ENCODE measurements at regions not wholly inside any gene's neighbourhood (a gene's known extent, or its start where the extent isn't known, plus 50 kb on each side); places are given as distances from the start of the nearest gene placed in this dataset.

DNA sequence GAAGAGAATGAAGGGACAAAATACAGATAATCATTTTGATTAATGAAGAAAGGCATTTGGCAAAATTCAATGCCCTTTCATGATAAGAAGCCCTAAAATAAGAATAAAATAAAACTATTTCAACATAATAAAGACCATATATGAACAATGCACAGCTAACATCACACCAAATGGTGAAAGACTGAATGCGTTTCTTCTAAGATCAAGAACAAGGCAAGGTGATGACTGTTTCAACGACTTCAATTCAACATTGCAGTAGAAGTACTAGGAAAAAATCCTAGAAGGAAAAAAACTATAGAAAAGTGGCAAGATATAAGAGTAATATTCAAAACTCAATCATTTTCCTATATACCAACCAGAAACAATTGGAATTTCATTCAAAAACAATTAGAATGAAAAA, 280.1 kb upstream of the GRM7 start:
- no peak overlapping the region for H2BK12ac ChIP-seq (ENCODE audit: low read length)
- no peak overlapping the region for H2BK120ac ChIP-seq (ENCODE audit: low read depth, low read length)
- H2AK5ac ChIP-seq (ENCODE audit: low read depth, low read length): no peak overlapping the region
- no peak overlapping the region for H2AFZ ChIP-seq (ENCODE audit: low read length)
- no peaks in the 10 kb centered on the region for H3K4me1 ChIP-seq (ENCODE audit: control insufficient read depth in 2 of 2, insufficient read depth in 1 of 2, low read depth in 1 of 2, low read length in 2 of 2)
- no peak overlapping the region for H3K4me2 ChIP-seq (ENCODE audit: insufficient read depth, low read length, poor library complexity, severe bottlenecking)
- H4K91ac ChIP-seq (ENCODE audit: low read depth, low read length, poor library complexity): no peak overlapping the region
- DNase-seq (ENCODE audit: low spot score): no peak
- H3K23ac ChIP-seq (ENCODE audit: low read depth, low read length, poor library complexity): no peak overlapping the region
- no peaks in the 10 kb centered on the region for H3K27me3 ChIP-seq (ENCODE audit: control insufficient read depth in 3 of 3, insufficient read depth in 3 of 3, low read depth in 1 of 3, low read length in 3 of 3)
- H3K79me1 ChIP-seq (ENCODE audit: low read depth, low read length): no peaks in the 10 kb centered on the region
- H3K18ac ChIP-seq (ENCODE audit: low read length): no peak overlapping the region
- no CpG with 5 or more reads among the region's 2 CpGs for WGBS, 2 donors (ENCODE audit: extremely low coverage in 2 of 2, insufficient read length in 2 of 2, insufficient replicate concordance in 1 of 2)
- H3K4ac ChIP-seq (ENCODE audit: low read length): no peak overlapping the region
- H3K9ac ChIP-seq (ENCODE audit: low read depth, low read length, poor library complexity): no peak overlapping the region
- no peak overlapping the region for H2BK15ac ChIP-seq (ENCODE audit: low read length)
- H2BK5ac ChIP-seq (ENCODE audit: low read length): no peak overlapping the region
- no peak overlapping the region for H4K8ac ChIP-seq (ENCODE audit: low read depth, low read length)
- no peaks in the 10 kb centered on the region for H3K36me3 ChIP-seq (replicated peaks in 1 of 2; ENCODE audit: control insufficient read depth in 2 of 2, insufficient read depth in 2 of 2, low read length in 2 of 2)
- H3K27ac ChIP-seq (replicated peaks; ENCODE audit: low read length): no peak overlapping the region
- H3K4me3 ChIP-seq (ENCODE audit: low read length in 2 of 2): no peak overlapping the region
- no peaks in the 10 kb centered on the region for H3K9me3 ChIP-seq (replicated peaks in 1 of 2; ENCODE audit: control insufficient read depth in 2 of 2, insufficient read depth in 1 of 2, low read depth in 1 of 2, low read length in 2 of 2)
- no peak overlapping the region for H3K14ac ChIP-seq (ENCODE audit: low read length)

DNA sequence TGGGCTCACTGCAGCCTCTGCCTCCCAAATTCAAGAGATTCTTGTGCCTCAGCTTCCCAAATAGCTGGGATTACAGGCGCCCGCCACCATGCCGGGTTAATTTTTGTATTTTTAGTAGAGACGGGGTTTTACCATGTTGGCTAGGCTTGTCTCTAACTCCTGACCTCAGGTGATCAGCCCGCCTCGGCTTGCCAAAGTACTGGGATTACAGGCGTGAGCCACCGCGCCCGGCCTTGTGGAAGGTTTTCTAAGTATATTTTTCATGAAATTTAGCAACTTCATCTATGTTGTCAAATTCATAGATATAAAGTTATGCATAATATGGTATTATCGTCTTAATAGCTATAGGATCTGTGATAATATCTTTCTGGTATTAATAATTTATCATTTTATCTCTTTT, 275.6 kb upstream of the GRM7 start:
- Histone ChIP-seq H3K27ac (replicated peaks; ENCODE audit: low read length) (no peak overlapping the region), H4K8ac (ENCODE audit: low read depth, low read length) (no peak overlapping the region), H3K9me3 (replicated peaks in 1 of 2; ENCODE audit: control insufficient read depth in 2 of 2, insufficient read depth in 1 of 2, low read depth in 1 of 2, low read length in 2 of 2) (no peaks in the 10 kb centered on the region), H3K14ac (ENCODE audit: low read length) (no peak overlapping the region), H3K4me2 (ENCODE audit: insufficient read depth, low read length, poor library complexity, severe bottlenecking) (no peak overlapping the region), H2AK5ac (ENCODE audit: low read depth, low read length) (no peak overlapping the region), H3K36me3 (replicated peaks in 1 of 2; ENCODE audit: control insufficient read depth in 2 of 2, insufficient read depth in 2 of 2, low read length in 2 of 2) (no peaks in the 10 kb centered on the region), H2BK5ac (ENCODE audit: low read length) (no peak overlapping the region), H2AFZ (ENCODE audit: low read length) (no peak overlapping the region), H3K4me3 (ENCODE audit: low read length in 2 of 2) (no peak overlapping the region), H3K4me1 (ENCODE audit: control insufficient read depth in 2 of 2, insufficient read depth in 1 of 2, low read depth in 1 of 2, low read length in 2 of 2) (no peaks in the 10 kb centered on the region), H3K18ac (ENCODE audit: low read length) (no peak overlapping the region), H3K4ac (ENCODE audit: low read length) (no peak overlapping the region), H3K79me1 (ENCODE audit: low read depth, low read length) (no peaks in the 10 kb centered on the region), H4K91ac (ENCODE audit: low read depth, low read length, poor library complexity) (no peak overlapping the region), H3K23ac (ENCODE audit: low read depth, low read length, poor library complexity) (no peak overlapping the region), H2BK15ac (ENCODE audit: low read length) (no peak overlapping the region), H2BK120ac (ENCODE audit: low read depth, low read length) (no peak overlapping the region), H3K27me3 (ENCODE audit: control insufficient read depth in 3 of 3, insufficient read depth in 3 of 3, low read depth in 1 of 3, low read length in 3 of 3) (no peaks in the 10 kb centered on the region), H2BK12ac (ENCODE audit: low read length) (no peak overlapping the region), H3K9ac (ENCODE audit: low read depth, low read length, poor library complexity) (no peak overlapping the region)
- no CpG with 5 or more reads among the region's 11 CpGs for WGBS, 2 donors (ENCODE audit: extremely low coverage in 2 of 2, insufficient read length in 2 of 2, insufficient replicate concordance in 1 of 2)
- DNase-seq (ENCODE audit: low spot score): no peak

DNA sequence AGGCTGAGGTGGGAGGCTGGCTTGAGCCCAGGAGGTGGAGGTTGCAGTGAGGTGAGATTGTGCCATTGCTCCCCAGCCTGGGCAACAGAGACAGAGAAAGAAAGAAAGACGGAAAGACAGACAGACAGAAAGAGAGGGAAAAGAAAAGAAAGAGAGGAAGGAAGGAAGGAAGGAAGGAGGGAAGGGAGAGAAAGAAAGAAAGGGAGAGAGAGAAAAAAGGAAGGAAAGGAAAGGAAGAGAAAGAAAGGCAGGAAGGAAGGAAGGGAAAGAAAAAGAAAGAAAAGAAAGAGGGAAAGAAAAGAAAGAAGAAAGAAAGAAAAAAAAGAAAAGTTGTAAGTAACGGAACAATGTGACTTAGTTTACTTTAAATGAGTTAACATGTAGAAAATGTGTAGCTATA, 260.7 kb upstream of the GRM7 start:
- Histone ChIP-seq H2AFZ (ENCODE audit: low read length) (no peak overlapping the region), H3K4ac (ENCODE audit: low read length) (no peak overlapping the region), H3K27me3 (ENCODE audit: control insufficient read depth in 3 of 3, insufficient read depth in 3 of 3, low read depth in 1 of 3, low read length in 3 of 3) (no peaks in the 10 kb centered on the region), H3K79me1 (ENCODE audit: low read depth, low read length) (no peaks in the 10 kb centered on the region), H3K9ac (ENCODE audit: low read depth, low read length, poor library complexity) (no peak overlapping the region), H3K18ac (ENCODE audit: low read length) (no peak overlapping the region), H3K4me3 (ENCODE audit: low read length in 2 of 2) (no peak overlapping the region), H3K9me3 (replicated peaks in 1 of 2; ENCODE audit: control insufficient read depth in 2 of 2, insufficient read depth in 1 of 2, low read depth in 1 of 2, low read length in 2 of 2) (no peaks in the 10 kb centered on the region), H3K36me3 (replicated peaks in 1 of 2; ENCODE audit: control insufficient read depth in 2 of 2, insufficient read depth in 2 of 2, low read length in 2 of 2) (no peaks in the 10 kb centered on the region), H2BK120ac (ENCODE audit: low read depth, low read length) (no peak overlapping the region), H3K14ac (ENCODE audit: low read length) (no peak overlapping the region), H3K4me2 (ENCODE audit: insufficient read depth, low read length, poor library complexity, severe bottlenecking) (no peak overlapping the region), H3K4me1 (ENCODE audit: control insufficient read depth in 2 of 2, insufficient read depth in 1 of 2, low read depth in 1 of 2, low read length in 2 of 2) (no peaks in the 10 kb centered on the region), H2BK12ac (ENCODE audit: low read length) (no peak overlapping the region), H4K8ac (ENCODE audit: low read depth, low read length) (no peak overlapping the region), H4K91ac (ENCODE audit: low read depth, low read length, poor library complexity) (no peak overlapping the region), H3K27ac (replicated peaks; ENCODE audit: low read length) (no peak overlapping the region), H3K23ac (ENCODE audit: low read depth, low read length, poor library complexity) (no peak overlapping the region), H2BK15ac (ENCODE audit: low read length) (no peak overlapping the region), H2AK5ac (ENCODE audit: low read depth, low read length) (no peak overlapping the region), H2BK5ac (ENCODE audit: low read length) (no peak overlapping the region)
- no peak for DNase-seq (ENCODE audit: low spot score)
- 100% methylated on average over 1 of the region's 2 CpGs; no CpG with 5 or more reads in 1 of the 2 donors for WGBS, 2 donors (ENCODE audit: extremely low coverage in 2 of 2, insufficient read length in 2 of 2, insufficient replicate concordance in 1 of 2)

DNA sequence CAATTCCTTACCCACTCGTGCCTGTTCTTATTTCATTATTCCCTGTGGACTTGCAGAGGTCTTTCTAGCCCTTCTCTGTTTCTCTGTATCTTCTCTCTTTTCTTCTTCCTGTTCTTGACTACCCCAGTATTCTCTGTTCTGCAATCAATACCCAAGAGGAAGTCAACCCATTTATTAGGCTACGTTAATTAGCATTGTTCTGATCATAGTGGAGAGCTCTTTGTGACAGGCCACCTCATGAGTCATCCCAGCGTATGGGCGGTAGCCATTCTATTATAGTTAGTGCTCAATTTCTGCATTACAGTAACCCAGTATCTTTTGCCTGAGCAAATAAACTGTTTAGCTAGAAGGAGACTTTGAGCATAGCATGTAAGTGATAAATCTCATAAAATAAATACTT, 259.5 kb upstream of the GRM7 start:
- Histone ChIP-seq H3K14ac (ENCODE audit: low read length) (no peak overlapping the region), H3K23ac (ENCODE audit: low read depth, low read length, poor library complexity) (no peak overlapping the region), H4K8ac (ENCODE audit: low read depth, low read length) (no peak overlapping the region), H3K4ac (ENCODE audit: low read length) (no peak overlapping the region), H2AK5ac (ENCODE audit: low read depth, low read length) (no peak overlapping the region), H3K9me3 (replicated peaks in 1 of 2; ENCODE audit: control insufficient read depth in 2 of 2, insufficient read depth in 1 of 2, low read depth in 1 of 2, low read length in 2 of 2) (no peaks in the 10 kb centered on the region), H4K91ac (ENCODE audit: low read depth, low read length, poor library complexity) (no peak overlapping the region), H3K27me3 (ENCODE audit: control insufficient read depth in 3 of 3, insufficient read depth in 3 of 3, low read depth in 1 of 3, low read length in 3 of 3) (no peaks in the 10 kb centered on the region), H3K18ac (ENCODE audit: low read length) (no peak overlapping the region), H3K4me1 (ENCODE audit: control insufficient read depth in 2 of 2, insufficient read depth in 1 of 2, low read depth in 1 of 2, low read length in 2 of 2) (no peaks in the 10 kb centered on the region), H2BK120ac (ENCODE audit: low read depth, low read length) (no peak overlapping the region), H3K27ac (replicated peaks; ENCODE audit: low read length) (no peak overlapping the region), H3K79me1 (ENCODE audit: low read depth, low read length) (no peaks in the 10 kb centered on the region), H3K4me3 (ENCODE audit: low read length in 2 of 2) (no peak overlapping the region), H2BK12ac (ENCODE audit: low read length) (no peak overlapping the region), H3K36me3 (replicated peaks in 1 of 2; ENCODE audit: control insufficient read depth in 2 of 2, insufficient read depth in 2 of 2, low read length in 2 of 2) (no peaks in the 10 kb centered on the region), H3K9ac (ENCODE audit: low read depth, low read length, poor library complexity) (no peak overlapping the region), H3K4me2 (ENCODE audit: insufficient read depth, low read length, poor library complexity, severe bottlenecking) (no peak overlapping the region), H2BK15ac (ENCODE audit: low read length) (no peak overlapping the region), H2BK5ac (ENCODE audit: low read length) (no peak overlapping the region), H2AFZ (ENCODE audit: low read length) (no peak overlapping the region)
- WGBS, 2 donors (ENCODE audit: extremely low coverage in 2 of 2, insufficient read length in 2 of 2, insufficient replicate concordance in 1 of 2): no CpG with 5 or more reads among the region's 4 CpGs
- DNase-seq (ENCODE audit: low spot score): no peak
